Ishikawa (cell line): ENCODE measurements at regions not wholly inside any gene's neighbourhood (a gene's known extent, or its start where the extent isn't known, plus 50 kb on each side); places are given as distances from the start of the nearest gene placed in this dataset.
A peak's percentile ranks its signal among the peaks of the same experiment; 100 is the strongest.

Experiments used
- CEBPB ChIP-seq: IDR thresholded peaks from 2 replicates; pipeline ENCODE4 v1.6.1; 2012
- CREB1 ChIP-seq: IDR thresholded peaks from 2 replicates; pipeline ENCODE4 v1.6.1; 2012; ENCODE audit warnings: low read depth
- EGR1 ChIP-seq: IDR thresholded peaks from 2 replicates; pipeline ENCODE4 v1.6.1; 2012
- EP300 ChIP-seq: IDR thresholded peaks from 2 replicates; pipeline ENCODE4 v1.6.1; 2012; ENCODE audit warnings: borderline replicate concordance
- FOXM1 ChIP-seq: IDR thresholded peaks from 2 replicates; pipeline ENCODE4 v1.6.1; 2012; ENCODE audit warnings: low read depth, borderline replicate concordance
- MAX ChIP-seq: IDR thresholded peaks from 2 replicates; pipeline ENCODE4 v1.6.1; 2012
- NFIC ChIP-seq: IDR thresholded peaks from 2 replicates; pipeline ENCODE4 v1.6.1; 2012
- RAD21 ChIP-seq: IDR thresholded peaks from 2 replicates; pipeline ENCODE4 v1.6.1; 2012; ENCODE audit warnings: low read depth
- REST ChIP-seq: IDR thresholded peaks from 2 replicates; pipeline ENCODE4 v1.6.1; 2012; ENCODE audit warnings: low read depth, mild to moderate bottlenecking
- TAF1 ChIP-seq: IDR thresholded peaks from 2 replicates; pipeline ENCODE4 v1.6.1; 2012; ENCODE audit warnings: low read depth, mild to moderate bottlenecking
- TCF12 ChIP-seq: IDR thresholded peaks from 2 replicates; pipeline ENCODE4 v1.6.1; 2012; ENCODE audit warnings: low read depth
- TEAD4 ChIP-seq: IDR thresholded peaks from 2 replicates; pipeline ENCODE4 v1.6.1; 2012
- USF1 ChIP-seq: IDR thresholded peaks from 2 replicates; pipeline ENCODE4 v1.6.1; 2012
- YY1 ChIP-seq: IDR thresholded peaks from 2 replicates; pipeline ENCODE4 v1.6.1; 2012; ENCODE audit warnings: low read depth
- ZBTB7A ChIP-seq: IDR thresholded peaks from 2 replicates; pipeline ENCODE4 v1.6.1; 2012; ENCODE audit warnings: low read depth

- no peak for TF ChIP-seq EGR1
- TF ChIP-seq TEAD4: no peak
- TF ChIP-seq TAF1: no peak
- TF ChIP-seq YY1: no peak
- no peak for TF ChIP-seq CREB1
- no peak for TF ChIP-seq MAX
- no peak for TF ChIP-seq USF1
- TF ChIP-seq ZBTB7A: no peak
- TF ChIP-seq CEBPB: no peak
- no peak for TF ChIP-seq FOXM1
- TF ChIP-seq REST: no peak
- TF ChIP-seq TCF12: no peak
- TF ChIP-seq NFIC: no peak
- TF ChIP-seq EP300: no peak
- no peak for TF ChIP-seq RAD21
Measured at GRCh38 chr4:23730998-23731397, 158.8 kb downstream of the PPARGC1A start.

GRCh38 chr4:23728971-23729370 is 160.9 kb downstream of the PPARGC1A start:
- TF ChIP-seq CEBPB (no peak), TEAD4 (no peak), EP300 (no peak), ZBTB7A (no peak), TAF1 (no peak), MAX (no peak), YY1 (no peak), FOXM1 (no peak), CREB1 (no peak), REST (no peak)

- TF ChIP-seq TAF1: no peak
- TF ChIP-seq MAX: no peak; the same call in 1 of the 2 replicates
- TF ChIP-seq NFIC: peak; percentile 61; the same call in 1 of the 2 replicates
- TF ChIP-seq CEBPB: no peak
- no peak for TF ChIP-seq YY1
- peak; percentile 89 for TF ChIP-seq TEAD4
- TF ChIP-seq EGR1: no peak
- no peak for TF ChIP-seq CREB1
- TF ChIP-seq ZBTB7A: no peak
- TF ChIP-seq USF1: no peak
- no peak for TF ChIP-seq RAD21
- TF ChIP-seq EP300: peak; percentile 62; the same call in 1 of the 2 replicates
- 0 out of 2 replicates have a peak, but pooled peaks have one; percentile 46 for TF ChIP-seq TCF12
- no peak for TF ChIP-seq FOXM1
- no peak for TF ChIP-seq REST
Measured at GRCh38 chr4:23728393-23728792, 161.5 kb downstream of the PPARGC1A start.

GRCh38 chr4:23720556-23720955 is 169.3 kb downstream of the PPARGC1A start:
- TF ChIP-seq TAF1 (no peak), USF1 (no peak), CEBPB (no peak), TCF12 (no peak), CREB1 (no peak), ZBTB7A (no peak), REST (no peak), YY1 (no peak), NFIC (no peak)
